ENCODE measurements at regions not wholly inside any gene's neighbourhood (a gene's known extent, or its start where the extent isn't known, plus 50 kb on each side); places are given as distances from the start of the nearest gene placed in this dataset.

- BruUV-seq (replicated peaks) = no TSS peak
- Histone ChIP-seq H3K4me1 (ENCODE audit: control insufficient read depth, insufficient read depth, low read length) (no peaks in the 10 kb centered on the region), H3K36me3 (ENCODE audit: control insufficient read depth, insufficient read depth, low read length) (no peaks in the 10 kb centered on the region), H3K4me3 (ENCODE audit: low read depth in 2 of 2, low read length in 2 of 2) (no peak overlapping the region), H3K9me3 (ENCODE audit: control insufficient read depth, insufficient read depth, low read depth, low read length) (no peaks in the 10 kb centered on the region), H3K27me3 (ENCODE audit: control insufficient read depth, insufficient read depth, low read length) (no peaks in the 10 kb centered on the region), H3K27ac (ENCODE audit: low read length) (no peak overlapping the region)
- ChIA-PET CTCF (no interaction called here), POLR2A (no interaction called here)
- intact Hi-C loops (cut with micrococcal nuclease; ENCODE audit: unreplicated experiment) = no loop called here
- TF ChIP-seq TCF7L2 (IDR thresholded peaks at IDR 0.05; ENCODE audit: low read depth, low read length) (no peak), REST (IDR thresholded peaks at IDR 0.05; ENCODE audit: insufficient read depth in 1 of 2, low read depth in 2 of 2, low read length in 1 of 2) (no peak), CTCF (IDR thresholded peaks at IDR 0.05) (no peak), POLR2AphosphoS5 (IDR thresholded peaks at IDR 0.05; ENCODE audit: low read depth, low read length) (no peak), SIN3A (IDR thresholded peaks at IDR 0.05; ENCODE audit: borderline replicate concordance, insufficient read depth, low read depth, low read length) (no peak)
- in situ Hi-C loops (cut with HindIII; ENCODE audit: low pct_unique_long_range_greater_than_20kb, low sequenced_read_pairs) = no loop called here
- DNase-seq (ENCODE audit: low read depth, low spot score) = no peak
- ATAC-seq = no peak
Measured at GRCh38 chr9:135173066-135173465, 85.6 kb downstream of the OLFM1 start.

GRCh38 chr9:135174248-135174647 is 86.8 kb downstream of the OLFM1 start:
- intact Hi-C loops (cut with micrococcal nuclease; ENCODE audit: unreplicated experiment) (no loop called here), in situ Hi-C loops (cut with HindIII; ENCODE audit: low pct_unique_long_range_greater_than_20kb, low sequenced_read_pairs) (no loop called here)
- Histone ChIP-seq H3K4me3 (ENCODE audit: low read depth in 2 of 2, low read length in 2 of 2) (no peak overlapping the region), H3K36me3 (ENCODE audit: control insufficient read depth, insufficient read depth, low read length) (no peaks in the 10 kb centered on the region), H3K9me3 (ENCODE audit: control insufficient read depth, insufficient read depth, low read depth, low read length) (no peaks in the 10 kb centered on the region), H3K4me1 (ENCODE audit: control insufficient read depth, insufficient read depth, low read length) (no peaks in the 10 kb centered on the region), H3K27ac (ENCODE audit: low read length) (no peak overlapping the region), H3K27me3 (ENCODE audit: control insufficient read depth, insufficient read depth, low read length) (no peaks in the 10 kb centered on the region)
- ChIA-PET POLR2A (no interaction called here), CTCF (no interaction called here)
- no TSS peak for BruUV-seq (replicated peaks)
- ATAC-seq (no peak), DNase-seq (ENCODE audit: low read depth, low spot score) (no peak)
- TF ChIP-seq REST (IDR thresholded peaks at IDR 0.05; ENCODE audit: insufficient read depth in 1 of 2, low read depth in 2 of 2, low read length in 1 of 2) (no peak), POLR2AphosphoS5 (IDR thresholded peaks at IDR 0.05; ENCODE audit: low read depth, low read length) (no peak), TCF7L2 (IDR thresholded peaks at IDR 0.05; ENCODE audit: low read depth, low read length) (no peak), SIN3A (IDR thresholded peaks at IDR 0.05; ENCODE audit: borderline replicate concordance, insufficient read depth, low read depth, low read length) (no peak), CTCF (IDR thresholded peaks at IDR 0.05) (no peak)
